Pons (tissue), 1 donor: ENCODE measurements at regions not wholly inside any gene's neighbourhood (a gene's known extent, or its start where the extent isn't known, plus 50 kb on each side); places are given as distances from the start of the nearest gene placed in this dataset.
"Not testable (repeated sequence)": the region's sequence is repeated elsewhere in the genome, so short reads cannot be mapped to it uniquely, and the experiment has no call there.

ENCODE experiments used
- DNase-seq: peaks from one replicate; pipeline ENCODE4 v3.0.0-alpha.2; 2016; ENCODE audit warnings: low spot score

DNA sequence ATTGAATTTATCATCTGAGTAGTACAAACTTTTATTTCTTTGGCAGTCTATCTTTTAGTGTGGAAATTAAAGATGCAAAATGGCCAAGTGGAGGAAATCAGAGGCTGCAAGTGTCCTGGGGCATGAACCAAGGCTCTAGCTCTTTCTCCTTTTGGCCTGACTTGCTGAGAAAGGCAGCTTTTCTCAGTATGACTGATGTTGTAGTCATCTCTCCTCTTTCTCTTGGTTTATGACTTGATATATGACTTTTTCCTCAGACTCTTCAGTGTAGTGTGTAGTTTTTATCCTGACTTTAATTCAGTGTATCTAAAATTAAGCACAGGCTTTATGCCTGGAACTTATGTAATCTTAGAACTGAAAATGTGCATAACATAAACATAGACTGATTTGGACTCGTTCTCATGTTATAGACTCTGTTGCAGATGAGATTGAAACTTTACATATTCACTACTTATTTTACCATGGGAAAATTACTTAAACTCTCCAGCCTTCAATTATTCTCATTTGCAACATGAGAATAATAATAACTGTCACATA, 65.7 kb downstream of the SLITRK5 start:
- no peak for DNase-seq

DNA sequence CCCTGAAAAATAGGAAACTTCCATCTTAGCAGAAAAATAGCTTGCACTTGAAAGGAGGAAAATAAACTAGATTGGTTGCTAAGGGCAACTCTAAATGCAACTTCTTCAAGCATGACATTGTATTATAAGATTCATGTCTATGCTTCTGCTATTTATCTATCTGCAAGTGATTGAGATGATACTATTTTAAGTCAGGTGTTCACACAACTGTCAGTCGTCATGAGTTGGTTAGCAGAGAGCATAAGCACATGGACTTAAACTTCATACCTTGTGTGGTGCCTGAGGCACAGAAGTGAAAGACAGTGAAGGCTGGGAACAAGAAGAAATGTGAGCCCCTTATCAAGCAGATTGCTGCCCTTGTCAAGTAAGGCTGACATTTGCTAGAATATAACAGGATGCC, 82.9 kb downstream of the SLITRK5 start:
- DNase-seq, result no peak

DNA sequence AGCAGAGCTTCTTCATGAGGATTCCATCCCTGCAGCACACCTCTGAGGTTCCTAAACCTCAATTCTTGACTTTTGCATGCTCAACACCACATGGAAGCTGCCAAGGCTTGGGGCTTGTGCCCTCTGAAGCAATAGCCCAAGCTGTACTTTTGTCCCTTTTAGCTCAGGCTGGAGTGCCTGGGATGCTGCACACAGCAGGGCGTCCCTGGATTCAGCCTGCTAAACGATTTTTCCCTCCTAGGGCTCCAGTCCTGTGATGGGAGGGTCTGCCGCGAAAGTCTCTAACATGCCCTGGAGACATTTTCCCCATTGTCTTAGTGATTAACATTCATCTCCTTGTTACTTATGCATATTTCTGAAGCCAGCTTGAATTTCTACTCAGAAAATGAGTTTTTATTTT, 98.3 kb downstream of the SLITRK5 start:
- no peak for DNase-seq

DNA sequence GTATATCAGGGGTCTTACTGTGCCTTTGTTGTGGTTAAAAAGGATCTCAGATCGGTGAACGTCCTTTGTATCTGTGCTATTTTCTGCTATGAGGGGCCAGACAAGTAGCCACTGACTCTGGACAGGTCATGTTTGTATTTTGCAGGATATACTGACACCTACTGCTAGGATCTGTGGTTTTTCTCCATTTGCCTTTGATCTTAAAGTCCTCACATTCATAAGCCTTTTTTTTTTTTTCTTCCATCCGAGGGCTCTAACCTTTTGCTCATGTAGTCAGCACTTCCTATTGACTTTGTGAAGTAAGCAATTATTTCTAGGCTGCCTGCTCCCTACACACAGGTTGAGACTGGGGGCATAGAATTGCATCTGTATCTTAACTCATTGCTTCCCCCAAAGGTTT, 106.2 kb downstream of the SLITRK5 start:
- DNase-seq, result peak; percentile 2

DNA sequence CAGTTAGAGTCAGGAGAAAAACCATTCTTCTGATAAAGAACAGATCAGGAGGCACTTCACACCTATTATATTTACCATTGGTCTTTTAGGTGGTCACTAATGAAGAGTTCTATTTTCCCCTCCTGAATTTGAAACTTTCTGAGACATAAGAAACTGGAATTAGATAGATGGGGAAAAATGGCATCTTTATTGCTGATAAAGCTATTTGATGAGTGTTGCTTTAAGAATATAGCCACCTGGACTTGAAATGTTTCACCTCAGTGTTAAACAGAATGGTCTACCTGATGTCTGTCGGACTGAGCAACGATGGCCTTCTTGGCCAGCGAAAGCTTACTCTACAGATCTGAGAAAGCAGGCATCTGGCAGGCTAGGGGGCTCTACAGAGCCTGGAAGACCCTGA, 107.0 kb downstream of the SLITRK5 start:
- DNase-seq, result no peak

DNA sequence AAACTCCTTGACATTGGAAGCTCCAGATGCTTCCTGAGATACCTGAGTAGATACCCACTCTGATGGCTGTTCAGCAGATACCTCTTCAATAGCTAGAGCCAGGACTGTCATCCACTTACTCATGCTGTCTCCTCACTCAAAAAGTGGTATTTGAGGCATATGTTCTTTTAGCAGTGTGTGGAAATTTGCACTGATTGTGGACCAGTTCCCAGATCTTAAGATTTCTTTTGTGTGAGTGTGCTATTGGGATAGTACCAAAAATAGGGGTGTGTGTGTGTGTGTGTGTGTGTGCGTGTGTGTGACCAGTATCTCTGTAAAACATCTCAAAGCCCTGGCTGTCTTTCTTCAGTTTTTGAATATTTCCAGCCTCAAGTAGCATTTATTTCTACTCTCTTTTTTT, 108.3 kb downstream of the SLITRK5 start:
- no peak for DNase-seq

DNA sequence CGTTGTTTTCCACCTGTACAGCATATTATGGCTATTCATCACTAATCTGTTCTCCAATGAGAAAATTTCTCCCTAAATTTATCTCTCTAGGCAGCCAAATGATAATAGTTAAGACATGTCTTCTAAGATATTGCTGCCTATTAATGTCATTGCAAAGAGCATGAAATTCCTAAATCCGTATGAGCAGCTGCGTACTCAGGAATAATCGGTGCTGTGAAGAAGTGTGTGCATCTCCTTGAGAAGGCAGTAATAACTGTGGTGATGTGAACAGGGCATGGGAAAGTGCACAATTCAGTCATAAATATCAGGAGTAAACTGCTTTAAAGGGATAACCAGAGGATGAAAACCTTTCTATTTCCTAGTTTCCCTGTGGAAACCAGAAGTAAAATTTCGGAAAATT, 112.2 kb downstream of the SLITRK5 start:
- DNase-seq, result no peak

DNA sequence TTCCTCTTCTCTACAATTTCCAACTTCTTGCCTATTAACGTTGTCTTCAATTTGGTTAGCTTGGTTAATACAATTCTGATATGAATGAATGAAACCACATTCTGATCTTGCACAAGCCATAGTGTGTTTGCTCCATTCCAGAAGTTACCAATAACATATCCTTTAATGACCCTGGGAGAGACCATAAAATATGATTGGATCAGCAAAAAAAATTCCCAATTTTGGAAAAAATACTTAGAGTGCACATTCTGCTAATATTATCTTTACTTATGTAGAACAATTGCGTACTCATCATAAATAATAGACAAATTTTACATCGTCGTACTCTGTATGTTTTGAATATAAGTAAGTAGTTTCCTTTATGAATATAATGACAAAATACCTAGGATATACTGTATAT, 117.2 kb downstream of the SLITRK5 start:
- no peak for DNase-seq

DNA sequence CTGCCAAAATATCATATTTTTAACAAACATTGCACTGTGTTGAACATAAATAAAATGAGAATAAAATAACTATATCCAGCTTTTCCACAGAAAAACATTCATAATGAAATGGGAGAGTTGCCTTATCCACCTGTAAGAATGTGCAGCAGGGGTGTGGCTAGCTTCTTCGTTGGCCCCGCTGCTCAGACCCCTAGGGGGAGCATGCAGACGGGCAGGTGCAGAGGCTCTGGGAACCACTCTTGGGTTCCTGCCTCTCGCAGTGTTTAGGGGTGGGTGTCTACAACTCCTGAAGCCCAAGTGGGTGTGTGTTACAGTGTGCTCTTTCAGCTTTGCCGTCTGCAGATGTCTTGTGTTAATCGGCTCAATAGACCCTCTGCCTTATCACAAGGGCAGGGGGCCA, 121.7 kb downstream of the SLITRK5 start:
- DNase-seq, result no peak

DNA sequence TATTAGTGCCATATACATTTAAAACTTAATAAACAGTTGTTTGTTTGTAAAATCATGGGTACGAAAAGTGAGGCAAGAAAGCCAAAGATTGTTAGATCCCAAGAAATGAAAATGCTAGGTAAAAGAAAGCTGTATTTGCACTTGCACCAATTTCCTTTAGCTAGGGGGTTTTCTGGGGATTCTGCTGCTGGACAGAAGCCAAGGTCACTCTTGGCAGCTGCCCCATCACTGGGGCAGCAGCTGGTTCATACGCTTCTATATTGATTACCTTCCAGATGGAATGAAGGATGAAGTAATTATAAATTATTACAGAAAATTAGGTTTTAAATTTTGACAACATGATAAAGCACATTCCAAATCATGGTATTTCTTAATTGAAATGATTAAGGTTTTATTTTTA, 127.4 kb downstream of the SLITRK5 start:
- DNase-seq, result no peak

DNA sequence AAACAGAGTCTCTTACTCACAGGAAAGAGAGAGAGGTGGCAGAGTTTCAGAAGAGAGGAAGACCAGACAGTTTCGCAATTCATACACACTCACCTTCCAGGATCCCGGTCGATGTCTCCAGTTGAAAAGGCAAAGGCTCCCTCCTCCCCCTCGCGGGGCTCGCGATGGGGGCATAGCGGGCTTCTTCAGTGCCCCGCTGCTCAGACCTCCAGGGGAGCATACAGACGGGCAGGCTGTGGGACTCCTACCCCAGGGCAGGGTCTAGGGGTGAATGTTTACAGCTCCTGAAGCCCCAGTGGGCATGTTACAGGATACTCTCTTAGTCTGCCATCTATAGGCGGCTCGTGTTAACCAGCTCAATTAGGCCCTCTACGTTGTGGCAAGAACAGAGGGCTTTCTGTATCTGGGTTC, 139.2 kb downstream of the SLITRK5 start:
- no peak for DNase-seq

DNA sequence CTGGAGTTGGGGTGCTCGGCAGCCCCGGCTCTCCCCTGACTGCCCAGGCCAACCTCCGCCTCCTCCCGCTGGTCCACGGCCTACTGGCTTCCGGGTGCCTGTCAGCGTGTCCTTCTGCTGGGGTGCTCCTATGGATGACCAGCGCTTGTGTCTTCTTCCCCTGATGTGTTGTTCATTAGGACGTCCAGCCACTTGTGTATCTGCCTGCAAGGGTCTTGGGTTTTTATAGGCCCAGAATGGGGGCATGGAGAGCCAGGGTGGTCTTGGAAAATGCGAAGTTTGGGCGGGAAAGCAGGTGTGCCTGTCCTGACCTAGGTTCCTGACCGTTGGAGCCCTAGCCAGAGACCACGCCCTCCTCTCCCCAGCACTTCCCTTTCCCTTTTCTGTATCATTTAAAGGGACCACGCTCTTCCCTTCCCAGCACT, 139.8 kb downstream of the SLITRK5 start:
- DNase-seq, result no peak

DNA sequence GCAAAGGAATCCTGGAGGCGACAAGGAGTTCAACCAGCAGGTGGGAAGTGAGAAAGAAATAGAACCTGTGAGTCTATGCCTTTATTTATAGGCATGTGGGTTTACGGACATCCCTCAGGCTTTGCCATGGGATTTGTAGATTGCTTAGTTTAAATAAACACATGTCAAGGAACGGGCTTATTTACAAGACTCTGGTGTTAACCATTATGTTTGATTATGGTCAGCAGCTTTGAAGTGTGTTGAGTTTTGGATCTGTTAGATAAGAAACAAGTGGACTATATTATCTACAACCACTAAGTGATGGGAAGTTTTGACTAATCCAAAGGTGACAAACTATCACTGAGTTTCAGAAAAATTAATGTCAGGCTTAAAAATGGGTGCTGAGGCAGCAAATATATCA, 143.2 kb downstream of the SLITRK5 start:
- DNase-seq, result no peak

DNA sequence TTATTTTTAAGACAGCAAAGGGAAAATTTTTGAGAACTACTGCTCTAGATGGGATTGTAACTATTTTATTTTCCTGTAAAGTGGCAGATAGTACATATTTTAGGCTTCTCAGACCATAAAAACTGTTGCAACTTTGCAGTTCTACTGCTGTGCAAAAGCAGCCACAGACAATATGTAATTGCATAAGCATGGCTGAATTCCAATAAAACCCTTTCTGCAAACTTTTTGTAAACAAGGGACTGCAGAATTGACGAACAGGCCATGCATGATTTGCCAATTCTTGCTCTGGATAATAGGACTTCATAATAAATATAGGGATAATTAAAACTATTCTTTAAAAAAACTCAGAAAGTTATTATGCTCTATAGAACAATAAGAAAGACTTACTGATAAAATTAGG, 149.1 kb downstream of the SLITRK5 start:
- DNase-seq, result no peak

DNA sequence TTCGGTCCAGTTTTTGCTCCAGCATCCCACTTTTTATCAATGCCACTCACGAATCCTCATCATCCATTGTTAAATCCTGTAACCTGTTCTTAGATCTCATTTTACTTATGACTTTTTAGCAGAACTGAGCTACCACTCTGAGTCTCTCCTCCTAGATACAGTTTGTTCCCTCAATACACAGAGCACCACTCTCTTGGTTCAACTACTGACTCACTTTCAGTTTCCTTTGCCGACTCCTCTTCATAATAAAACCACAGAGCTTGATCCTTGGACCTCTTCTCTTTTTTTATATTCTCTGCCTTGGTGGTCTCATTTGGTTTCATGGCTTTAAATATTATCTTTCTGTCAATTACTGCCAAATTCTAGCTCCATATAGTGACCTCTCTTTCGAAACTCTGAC, 150.3 kb downstream of the SLITRK5 start:
- no peak for DNase-seq

DNA sequence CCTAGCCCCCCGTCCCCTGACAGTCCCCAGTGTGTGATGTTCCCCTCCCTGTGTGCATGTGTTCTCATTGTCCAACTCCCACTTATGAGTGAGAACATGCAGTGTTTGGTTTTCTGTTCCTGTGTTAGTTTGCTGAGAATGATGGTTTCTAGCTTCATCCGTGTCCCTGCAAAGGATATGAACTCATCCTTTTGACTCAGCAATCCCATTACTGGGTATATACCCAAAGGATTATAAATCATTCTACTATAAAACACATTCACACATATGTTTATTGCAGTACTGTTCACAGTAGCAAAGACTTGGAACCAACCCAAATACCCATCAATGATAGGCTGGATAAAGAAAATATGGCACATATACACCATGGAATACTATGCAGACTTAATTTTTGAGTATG, 155.1 kb downstream of the SLITRK5 start:
- DNase-seq, result not testable (repeated sequence)

DNA sequence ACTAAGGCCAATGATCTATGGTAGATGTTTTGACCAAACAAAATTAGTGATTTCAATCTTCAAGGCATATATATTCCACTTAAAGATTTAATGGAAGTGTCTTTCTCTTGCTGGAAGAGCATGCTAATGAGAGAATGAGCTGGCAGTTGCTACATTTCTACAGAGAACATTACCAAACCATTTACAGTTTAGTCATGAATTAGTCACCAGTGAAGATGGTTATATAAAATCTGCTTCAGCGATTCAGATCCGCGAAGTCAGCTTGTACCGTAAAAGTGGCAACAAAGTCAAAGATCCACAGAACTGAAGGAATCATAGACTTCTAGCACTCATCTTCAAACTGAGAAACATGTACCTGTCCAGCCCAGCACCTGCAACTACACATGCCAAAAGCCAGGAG, 156.3 kb downstream of the SLITRK5 start:
- no peak for DNase-seq

DNA sequence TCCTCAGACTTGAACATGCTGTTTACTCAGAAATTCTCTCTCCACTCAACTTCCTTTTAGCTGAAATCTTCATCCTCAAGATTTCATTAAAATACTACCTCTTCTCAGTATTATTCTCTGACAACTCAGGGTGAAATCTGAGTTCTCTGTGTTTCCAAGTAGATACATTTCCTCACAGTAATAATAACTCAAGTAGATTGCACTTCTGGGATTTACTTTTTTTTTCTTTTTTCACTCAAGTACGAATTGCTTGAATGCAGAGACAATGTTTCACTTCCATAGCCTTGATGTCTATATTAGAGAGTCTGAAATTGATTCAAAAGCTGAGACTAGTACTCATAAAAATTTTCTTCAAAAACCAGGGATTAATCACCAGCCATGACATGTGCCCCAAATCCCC, 166.4 kb downstream of the SLITRK5 start:
- no peak for DNase-seq

DNA sequence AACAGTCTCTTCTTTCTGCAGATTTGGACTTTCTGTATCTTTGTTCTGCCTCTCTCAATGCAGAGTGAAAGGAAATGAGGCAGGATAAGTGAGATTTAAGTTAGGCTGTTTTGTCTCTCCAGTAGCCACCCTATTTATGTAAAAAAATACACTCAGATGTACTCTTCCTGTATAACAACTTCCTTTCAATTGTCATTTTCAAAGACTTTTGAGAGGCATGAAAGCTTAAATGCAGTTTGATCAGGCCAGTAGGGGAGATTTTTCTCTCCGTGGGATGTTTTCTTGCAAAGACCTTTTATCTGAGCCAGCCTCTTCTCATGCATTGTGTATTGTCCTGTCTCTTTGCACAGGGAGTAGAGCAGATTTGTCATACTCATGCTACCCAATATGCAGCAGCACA, 166.8 kb downstream of the SLITRK5 start:
- DNase-seq, result peak; percentile 7

DNA sequence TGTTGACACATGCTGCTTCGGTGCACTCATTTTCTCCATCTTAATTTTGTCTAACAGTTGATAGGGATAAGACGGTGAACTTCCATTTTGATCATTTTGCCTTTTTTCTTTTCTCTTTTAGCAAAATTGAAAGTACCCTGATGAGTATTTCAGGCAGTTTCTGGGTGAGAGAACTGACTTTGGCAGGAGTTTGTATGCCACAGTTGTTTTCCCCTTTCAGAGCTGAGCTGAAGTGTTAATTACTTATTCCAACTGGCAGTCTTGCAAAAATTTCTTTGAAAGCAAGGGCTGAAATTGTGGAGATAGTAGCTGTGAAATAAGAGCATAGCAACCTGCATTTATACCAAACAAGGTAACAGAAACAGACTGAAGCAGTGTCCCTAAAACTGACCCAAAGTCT, 180.2 kb downstream of the SLITRK5 start:
- DNase-seq, result peak; percentile 14

DNA sequence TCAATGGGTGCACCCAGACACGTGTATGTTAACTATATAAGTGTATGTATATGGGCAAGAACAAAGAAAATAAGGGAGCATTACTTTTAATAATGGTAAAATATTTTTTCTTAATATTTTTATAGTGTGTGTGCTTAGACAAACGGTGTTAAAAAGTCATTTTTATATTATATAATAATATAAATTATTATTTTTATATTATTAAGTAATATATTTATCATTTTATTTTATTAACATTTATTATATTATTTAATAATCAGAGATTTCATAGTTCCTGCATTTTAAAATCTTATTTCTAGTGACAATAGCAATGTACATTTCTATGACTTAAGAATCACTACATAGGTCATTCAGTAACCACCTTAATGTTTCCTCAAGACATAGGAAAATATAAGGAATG, 184.4 kb downstream of the SLITRK5 start:
- no peak for DNase-seq

DNA sequence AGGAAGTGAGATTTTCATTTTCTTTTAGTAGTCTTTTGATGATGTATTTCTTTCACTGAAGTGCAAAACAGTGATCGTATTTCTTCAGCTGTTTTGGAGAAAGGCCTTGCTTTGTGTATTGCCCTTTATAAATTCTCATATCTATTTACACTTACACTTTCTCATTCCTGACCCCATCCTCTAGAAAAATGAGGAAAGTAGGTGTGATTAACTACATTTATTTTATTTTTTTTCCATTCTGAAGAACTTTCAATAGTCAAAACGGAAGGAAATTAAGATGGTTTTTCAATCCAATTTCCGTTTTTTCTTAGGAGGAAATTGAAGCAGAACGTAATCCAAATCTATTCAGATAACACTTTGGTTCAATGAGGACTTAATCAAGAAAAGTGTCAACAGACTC, 188.1 kb downstream of the SLITRK5 start:
- no peak for DNase-seq

DNA sequence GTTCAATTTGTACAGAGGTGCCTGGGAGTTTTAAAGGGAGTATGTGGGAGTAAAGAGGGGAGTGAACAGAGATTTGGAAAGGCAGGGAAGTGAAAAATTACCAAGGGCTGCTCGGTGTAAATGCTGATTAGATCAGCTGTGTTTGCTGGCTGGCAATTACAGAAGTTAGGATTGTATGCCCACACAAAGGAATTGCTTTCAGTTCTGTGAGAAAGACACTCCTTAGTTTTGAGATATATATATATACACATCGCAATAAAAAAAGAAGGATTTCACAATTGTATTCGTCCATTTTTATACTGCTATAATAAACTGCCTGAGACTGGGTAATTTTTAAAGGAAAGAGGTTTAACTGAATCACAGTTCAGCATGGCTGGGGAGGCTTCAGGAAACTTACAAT, 196.3 kb downstream of the SLITRK5 start:
- no peak for DNase-seq

DNA sequence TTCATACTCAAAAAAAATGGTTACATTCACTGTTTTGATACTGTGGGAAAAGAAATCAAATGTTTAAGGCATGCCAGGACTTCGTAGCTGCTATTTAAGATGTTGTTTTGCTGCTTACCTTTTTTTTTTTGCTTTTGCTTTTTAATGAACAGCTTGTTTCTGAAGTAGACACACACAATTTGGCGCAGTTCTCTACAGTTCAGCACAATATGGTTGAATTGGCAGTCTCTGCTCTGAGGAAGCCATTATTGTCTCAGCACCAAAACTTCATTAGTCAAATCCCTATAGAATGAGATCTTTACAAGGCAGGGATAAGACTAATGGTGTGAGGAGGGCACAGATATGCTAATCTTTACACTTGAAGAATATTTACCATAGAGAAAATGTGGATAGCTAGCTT, 197.6 kb downstream of the SLITRK5 start:
- DNase-seq, result no peak

DNA sequence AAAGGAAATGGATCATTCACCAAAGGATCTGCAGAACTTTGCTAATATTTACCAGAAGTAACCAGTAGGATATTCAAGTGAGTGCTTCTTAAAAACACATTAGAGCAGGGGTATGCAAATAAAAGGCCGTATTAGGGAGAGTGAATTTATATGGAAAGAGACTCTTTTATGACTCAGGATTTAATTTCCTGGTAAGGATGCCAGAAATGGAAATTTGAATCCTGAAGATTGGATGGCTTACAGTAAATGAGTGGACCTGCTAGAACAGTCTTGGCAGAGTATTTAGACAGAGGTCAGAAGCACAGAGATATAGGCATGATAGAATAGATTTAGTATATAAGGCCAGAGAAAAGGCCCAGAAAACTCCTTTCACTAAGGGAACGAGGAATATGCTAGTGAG, 201.6 kb downstream of the SLITRK5 start:
- no peak for DNase-seq
